HepG2 (cell line): ENCODE measurements at regions not wholly inside any gene's neighbourhood (a gene's known extent, or its start where the extent isn't known, plus 50 kb on each side); places are given as distances from the start of the nearest gene placed in this dataset.

Experiments used
- ARID5B ChIP-seq: IDR thresholded peaks from 2 replicates; pipeline ENCODE4 v1.4.0; 2020; ENCODE audit warnings: mild to moderate bottlenecking, missing genetic modification reagents
- CBX5 ChIP-seq: sonication (generic); formaldehyde crosslinking; IDR thresholded peaks from 2 replicates; pipeline ENCODE4 v1.4.0; 2020; ENCODE audit warnings: missing genetic modification reagents, borderline replicate concordance
- EHMT2 ChIP-seq: fragments of 200-600 bp; sonication (generic); IDR thresholded peaks from 2 replicates; pipeline ENCODE4 v1.7.0; 2017; ENCODE audit warnings: antibody characterized with exemption, low read depth, low read length, borderline replicate concordance
- HNF4A ChIP-seq: sonication (generic); formaldehyde crosslinking; IDR thresholded peaks from 2 replicates; pipeline ENCODE4 v1.4.0; 2020; ENCODE audit warnings: missing genetic modification reagents
- HNRNPUL1 ChIP-seq: fragments of 200-400 bp; formaldehyde crosslinking; IDR thresholded peaks from 2 replicates; pipeline ENCODE4 v1.6.1; 2017; ENCODE audit warnings: low read depth, mild to moderate bottlenecking, low read length, moderate library complexity
- JUN ChIP-seq: sonication (generic); formaldehyde crosslinking; IDR thresholded peaks from 2 replicates; pipeline ENCODE4 v1.4.0; 2020; ENCODE audit warnings: mild to moderate bottlenecking, missing genetic modification reagents
- KLF16 ChIP-seq, 2 experiments: sonication (generic) in 1 of 2; formaldehyde crosslinking in 1 of 2; IDR thresholded peaks; 2 replicates each; pipeline versions ENCODE4 v1.6.1 to v1.8.0; 2016 to 2023; ENCODE audit warnings: missing genetic modification reagents in 2 of 2, missing compliant biosample characterization in 1 of 2
- MEIS2 ChIP-seq: sonication (generic); formaldehyde crosslinking; IDR thresholded peaks from 2 replicates; pipeline ENCODE4 v1.9.0; 2021; ENCODE audit warnings: mild to moderate bottlenecking, missing genetic modification reagents
- NPAS2 ChIP-seq: sonication (generic); formaldehyde crosslinking; IDR thresholded peaks from 2 replicates; pipeline ENCODE4 v1.8.0; 2022; ENCODE audit warnings: mild to moderate bottlenecking, missing genetic modification reagents, borderline replicate concordance
- PAF1 ChIP-seq: IDR thresholded peaks from 2 replicates; pipeline ENCODE4 v1.6.1; 2016; ENCODE audit warnings: missing genetic modification reagents, missing compliant biosample characterization
- SKIL ChIP-seq: sonication (generic); formaldehyde crosslinking; IDR thresholded peaks from 2 replicates; pipeline ENCODE4 v1.8.0; 2022; ENCODE audit warnings: missing genetic modification reagents, mild to moderate bottlenecking, moderate library complexity, borderline replicate concordance
- SRF ChIP-seq: IDR thresholded peaks from 2 replicates; pipeline ENCODE4 v1.6.1; 2011; ENCODE audit warnings: mild to moderate bottlenecking, low read depth, low read length, moderate library complexity
- SYNCRIP ChIP-seq: fragments of 200-400 bp; formaldehyde crosslinking; IDR thresholded peaks from 2 replicates; pipeline ENCODE4 v1.6.1; 2018; ENCODE audit warnings: mild to moderate bottlenecking, low read depth, low read length; ENCODE audit not compliant: insufficient read depth
- TAF15 ChIP-seq: fragments of 200-400 bp; formaldehyde crosslinking; IDR thresholded peaks from one replicate; pipeline ENCODE4 v1.6.1; 2018; ENCODE audit warnings: mild to moderate bottlenecking, low read depth, low read length; ENCODE audit not compliant: poor library complexity, severe bottlenecking
- TBP ChIP-seq: sonication (generic); formaldehyde crosslinking; IDR thresholded peaks from 2 replicates; pipeline ENCODE4 v1.5.0; 2020; ENCODE audit warnings: missing genetic modification reagents
- TCF7 ChIP-seq: sonication (generic); IDR thresholded peaks from 2 replicates; pipeline ENCODE4 v1.6.1; 2016; ENCODE audit warnings: antibody characterized with exemption, low read depth
- ZBTB44 ChIP-seq: sonication (generic); formaldehyde crosslinking; IDR thresholded peaks from 2 replicates; pipeline ENCODE4 v1.4.0; 2020; ENCODE audit warnings: missing genetic modification reagents
- ZFP1 ChIP-seq: IDR thresholded peaks from 2 replicates; pipeline ENCODE4 v1.6.1; 2016
- ZFP91 ChIP-seq: sonication (generic); formaldehyde crosslinking; IDR thresholded peaks from 2 replicates; pipeline ENCODE4 v1.9.0; 2022; ENCODE audit warnings: missing genetic modification reagents, mild to moderate bottlenecking, borderline replicate concordance
- ZMYM4 ChIP-seq: sonication (generic); formaldehyde crosslinking; IDR thresholded peaks from 2 replicates; pipeline ENCODE4 v1.8.1; 2023; ENCODE audit warnings: mild to moderate bottlenecking, missing genetic modification reagents
- ZNF292 ChIP-seq: sonication (generic); formaldehyde crosslinking; IDR thresholded peaks from 2 replicates; pipeline ENCODE4 v1.8.1; 2022; ENCODE audit warnings: mild to moderate bottlenecking, low read depth, missing genetic modification reagents, borderline replicate concordance
- ZNF331 ChIP-seq: sonication (generic); formaldehyde crosslinking; IDR thresholded peaks from 2 replicates; pipeline ENCODE4 v1.4.0; 2020; ENCODE audit warnings: missing genetic modification reagents
- ZNF792 ChIP-seq: IDR thresholded peaks from 2 replicates; pipeline ENCODE4 v1.6.1; 2016

GRCh38 chr10:121063744-121064143 is 212.6 kb downstream of the WDR11 start (continued):
- TF ChIP-seq ZFP91 (CRISPR knock-in tag): no peak
- TF ChIP-seq EHMT2: no peak
- no peak for TF ChIP-seq SRF
- TF ChIP-seq HNF4A (CRISPR knock-in tag): peak; percentile 99
- peak; percentile 97 for TF ChIP-seq ZNF292 (CRISPR knock-in tag)
- TF ChIP-seq ZNF792: no peak
- TF ChIP-seq ZNF331: peak; percentile 91
- TF ChIP-seq TAF15: no peak
- TF ChIP-seq MEIS2 (CRISPR knock-in tag): 0 out of 2 replicates have a peak, but pooled peaks have one; percentile 60
- TF ChIP-seq HNRNPUL1: no peak
- no peak for TF ChIP-seq NPAS2 (CRISPR knock-in tag)
- no peak for TF ChIP-seq SYNCRIP
- peak; percentile 53; the same call in 1 of the 2 replicates for TF ChIP-seq CBX5
- TF ChIP-seq ZMYM4 (CRISPR knock-in tag): peak; percentile 66
- TF ChIP-seq JUN (CRISPR knock-in tag): no peak
- TF ChIP-seq SKIL (CRISPR knock-in tag): no peak
- peak in 1 of 2 experiments; percentile 46; a peak in 1 of 4 replicates for TF ChIP-seq KLF16 (CRISPR knock-in tag; IDR thresholded peaks at IDR 0.05)
- TF ChIP-seq ARID5B (CRISPR knock-in tag): peak; percentile 92
- no peak for TF ChIP-seq TBP
- TF ChIP-seq TCF7: peak; percentile 61; the same call in 1 of the 2 replicates
- TF ChIP-seq ZFP1 (CRISPR knock-in tag): 0 out of 2 replicates have a peak, but pooled peaks have one; percentile 49
- TF ChIP-seq PAF1 (CRISPR knock-in tag): no peak
- TF ChIP-seq ZBTB44 (CRISPR knock-in tag): no peak
